Heart left ventricle (tissue), 13 donors: ENCODE measurements at regions not wholly inside any gene's neighbourhood (a gene's known extent, or its start where the extent isn't known, plus 50 kb on each side); places are given as distances from the start of the nearest gene placed in this dataset.

Source experiments
- CTCF ChIP-seq, 12 donors: fragments of 200-600 bp; sonication (generic) in 4 of 12; IDR thresholded peaks; one replicate each; pipeline versions ENCODE4 v1.5.0 to v1.8.0; 2018 to 2022; ENCODE audit warnings: antibody characterized with exemption in 12 of 12, mild to moderate bottlenecking in 5 of 12
- POLR2A ChIP-seq, 2 donors: fragments of 450-650 bp; IDR thresholded peaks; one replicate each; pipeline ENCODE4 v1.6.1; 2017; ENCODE audit warnings: antibody characterized with exemption in 2 of 2, mild to moderate bottlenecking in 2 of 2, moderate library complexity in 2 of 2
- donor health status: ischemic (EF 13 %, LVEDD 7.1; RV severe dilation, severe dysfunction).
- donor health status: DM: no; HTN: yes; CAD: no.
- donor health status: DM: no; HTN: no; CAD: no.
- donor health status: ischemic (EF 25% LVEDD 6.9; RV normal size, moderate dysfunction).
- donor health status: ischemic (EF 25% LVEDD 5.7; RV mildly dilated, moderate dysfunction).
- donor health status: ischemic (EF 35%, LVEDD 5.7; RV mildly dilated, moderate dysfunction).
- donor health status: nonischemic (EF 11% LVEDD 7.7; RV severe dilation, severe dysfunction).
- donor health status: DM: yes; HTN: yes; CAD: no.
- donor health status: PGD.
- donor health status: ischemic (EF 29% LVEDD 5.4; RV normal size, mild dysfunction).
- donor health status: nonischemic (EF 23%, LVEDD 6.1; RV moderate dilation, normal function).

GRCh38 chr5:15220642-15221173, 279.3 kb upstream of the FBXL7 start:
- TF ChIP-seq POLR2A (IDR thresholded peaks at IDR 0.05) (no peak), CTCF (IDR thresholded peaks at IDR 0.05) (no peak)
